ENCODE measurements at regions not wholly inside any gene's neighbourhood (a gene's known extent, or its start where the extent isn't known, plus 50 kb on each side); places are given as distances from the start of the nearest gene placed in this dataset.

DNA sequence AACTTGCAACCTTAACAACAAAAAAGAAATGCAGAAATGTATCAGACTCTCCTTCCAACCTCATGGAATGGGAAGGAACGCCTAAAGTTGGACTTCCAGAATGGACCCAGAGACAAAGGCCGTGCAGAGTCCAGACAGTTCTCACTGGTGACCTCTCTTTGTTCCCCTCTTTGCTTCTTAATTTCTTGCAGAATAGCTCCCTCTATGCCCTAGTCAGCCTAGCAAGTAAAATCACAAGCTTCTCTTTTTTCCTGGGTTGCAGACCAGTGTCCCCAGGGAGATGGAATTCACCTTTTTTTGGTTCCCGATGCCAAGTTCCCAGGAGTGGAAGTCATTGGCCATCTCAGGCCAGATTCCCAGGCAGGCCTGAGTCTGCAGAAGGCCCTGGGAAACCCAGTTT, 278.0 kb downstream of the CCSER2 start:
- TF ChIP-seq CTCF (IDR thresholded peaks at IDR 0.05) = no peak

- no peak for TF ChIP-seq CTCF (IDR thresholded peaks at IDR 0.05)
These were observed 278.7 kb downstream of the CCSER2 start for GRCh38 chr10:84607044-84607443.

DNA sequence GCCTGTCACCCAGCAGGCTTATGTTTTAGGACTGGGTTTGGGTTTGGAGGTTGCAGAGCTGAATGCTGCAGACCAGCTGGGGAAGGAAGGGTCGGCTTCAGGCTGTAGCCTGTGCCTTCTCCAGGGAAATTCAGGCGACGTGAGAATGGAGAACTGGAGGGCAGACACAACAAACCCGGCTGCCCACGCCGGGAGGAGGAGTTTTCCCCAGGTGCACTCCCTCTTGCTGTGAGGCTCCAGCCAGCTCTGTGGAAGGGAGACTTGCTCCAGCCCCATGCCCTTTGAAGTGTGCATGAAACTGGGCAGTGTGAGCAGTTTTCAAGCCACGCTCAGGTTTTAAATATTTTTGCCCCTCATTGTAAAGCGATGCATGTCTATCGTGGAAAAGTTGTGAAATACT, 279.1 kb downstream of the CCSER2 start:
- TF ChIP-seq CTCF (IDR thresholded peaks at IDR 0.05) = no peak

GRCh38 chr10:84608126-84608525, 279.7 kb downstream of the CCSER2 start:
- no peak for TF ChIP-seq CTCF (IDR thresholded peaks at IDR 0.05)

DNA sequence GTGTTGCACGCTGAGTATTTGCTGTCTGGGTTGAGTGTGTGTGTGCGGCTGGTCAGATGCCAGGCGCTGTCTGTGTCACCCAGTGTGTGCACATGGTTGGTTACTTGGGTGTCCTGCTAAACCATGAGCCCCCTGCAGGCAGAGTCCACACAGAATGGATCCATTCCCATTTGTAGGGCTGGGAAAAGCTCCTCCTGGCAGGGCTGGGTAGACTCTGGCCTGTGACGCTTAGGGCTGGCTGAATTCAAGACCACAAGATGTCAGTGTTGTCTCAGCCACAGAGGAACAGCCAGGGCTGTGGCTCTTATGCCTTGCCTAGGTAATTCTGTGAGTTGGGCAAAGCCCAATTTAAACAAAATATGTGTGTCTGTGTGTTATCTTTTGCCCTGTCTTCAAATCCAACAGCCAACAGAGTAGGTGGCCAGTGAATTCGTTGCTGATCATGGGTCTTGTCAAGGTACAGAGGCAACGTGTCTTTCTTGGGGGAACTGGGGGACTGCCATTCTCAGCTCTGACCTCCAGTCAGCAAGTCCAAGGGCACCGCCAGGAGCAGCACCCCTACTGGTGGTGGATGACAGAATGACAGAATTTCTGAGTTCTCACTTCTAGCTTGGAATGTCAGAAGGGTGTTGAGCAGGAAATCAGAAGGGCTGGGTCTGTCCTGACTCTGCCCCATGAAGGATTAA, 285.1 kb downstream of the CCSER2 start:
- TF ChIP-seq CTCF (IDR thresholded peaks at IDR 0.05) = peak; percentile 70

- no peak for TF ChIP-seq CTCF (IDR thresholded peaks at IDR 0.05)
These were observed 298.2 kb downstream of the CCSER2 start for GRCh38 chr10:84626397-84627087.

DNA sequence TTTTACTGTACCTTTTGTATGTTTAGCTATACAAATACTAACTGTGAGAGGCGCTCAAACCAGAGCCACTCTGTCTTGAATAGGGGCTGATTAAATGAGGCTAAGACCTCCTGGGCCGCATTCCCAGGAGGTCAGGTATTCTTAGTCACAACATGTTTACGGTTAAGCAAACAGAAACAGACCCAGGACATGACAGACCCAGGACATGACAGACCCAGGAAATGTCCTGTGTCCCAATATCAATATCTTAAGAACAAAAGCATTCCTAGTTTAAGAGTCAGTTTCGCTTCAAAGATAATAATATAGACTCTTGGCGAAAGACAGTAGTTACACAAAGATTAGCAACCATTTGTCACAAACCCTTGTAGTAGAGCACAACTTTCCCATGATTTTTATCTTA, 304.5 kb downstream of the CCSER2 start:
- no peak for TF ChIP-seq CTCF (IDR thresholded peaks at IDR 0.05)

Measured in LNCAP (cell line).